Right lobe of liver (tissue), 6 donors: ENCODE measurements at regions not wholly inside any gene's neighbourhood (a gene's known extent, or its start where the extent isn't known, plus 50 kb on each side); places are given as distances from the start of the nearest gene placed in this dataset.
A peak's percentile ranks its signal among the peaks of the same experiment; 100 is the strongest.

ENCODE experiments used
- ATAC-seq, 4 donors: fragments of 200-7000 bp; cut with Tn5 transposase; one replicate each; pipeline ENCODE4 v1.9.1; 2020; ENCODE audit warnings: mild to moderate bottlenecking in 4 of 4, moderate library complexity in 4 of 4
- DNase-seq, 3 donors: peaks; one replicate each; pipeline ENCODE4 v3.0.0-alpha.2; 2020
- H3K27ac ChIP-seq, 3 donors: fragments of 200-600 bp; one replicate each; pipeline ENCODE4 v1.8.0; 2022
- H3K27me3 ChIP-seq, 2 donors: fragments of 200-600 bp; one replicate each; pipeline ENCODE4 v1.8.0; 2022
- H3K36me3 ChIP-seq, 4 donors: fragments of 200-600 bp; sonication (generic) in 1 of 4; one replicate each; pipeline versions ENCODE4 v1.5.1 to v1.8.0; 2017 to 2022; ENCODE audit warnings: control low read depth in 1 of 4
- H3K4me1 ChIP-seq, 4 donors: fragments of 200-600 bp; sonication (generic) in 1 of 4; one replicate each; pipeline versions ENCODE4 v1.5.1 to v1.8.0; 2017 to 2022; ENCODE audit warnings: control low read depth in 1 of 4
- H3K4me3 ChIP-seq, 3 donors: fragments of 200-600 bp; one replicate each; pipeline ENCODE4 v1.8.0; 2022
- H3K9me3 ChIP-seq, 4 donors: fragments of 200-600 bp; sonication (generic) in 1 of 4; one replicate each; pipeline versions ENCODE4 v1.5.1 to v1.8.0; 2017 to 2022; ENCODE audit warnings: control low read depth in 1 of 4
- POLR2A ChIP-seq: fragments of 450-650 bp; IDR thresholded peaks from one replicate; pipeline ENCODE4 v1.6.1; 2017; ENCODE audit warnings: antibody characterized with exemption, mild to moderate bottlenecking
- WGBS: methylation state at CpG from one replicate; pipeline ENCODE4 v1.1.6; 2018; ENCODE audit warnings: low coverage, low lambda C conversion rate; ENCODE audit not compliant: insufficient coverage; ENCODE audit errors: missing lambda C conversion rate; 5-methylcytosine and 5-hydroxymethylcytosine counted together
- intact Hi-C, 2 donors: fragments of 100-400 bp; cut with DNase I; formaldehyde crosslinking; loops; one replicate each; pipeline versions ENCODE4 v1.11.2 to v1.14.1; 2022
- TF ChIP-seq, protein P1 (sequence below), 4 donors: fragments of 200-600 bp in 3 of 4; fragments of 450-650 bp in 1 of 4; IDR thresholded peaks; one replicate each; pipeline versions ENCODE4 v1.5.1 to v1.8.0; 2016 to 2022; ENCODE audit warnings: antibody characterized with exemption in 4 of 4, mild to moderate bottlenecking in 2 of 4
- donor health status: DM: no; HTN: yes; CAD: no.
- donor health status: DM: no; HTN: no; CAD: no.
- donor health status: DM: no; HTN: no; CAD: no.
- donor health status: DM: no; HTN: yes; CAD: no.
- donor health status: DM: no; HTN: yes; CAD: no.

DNA sequence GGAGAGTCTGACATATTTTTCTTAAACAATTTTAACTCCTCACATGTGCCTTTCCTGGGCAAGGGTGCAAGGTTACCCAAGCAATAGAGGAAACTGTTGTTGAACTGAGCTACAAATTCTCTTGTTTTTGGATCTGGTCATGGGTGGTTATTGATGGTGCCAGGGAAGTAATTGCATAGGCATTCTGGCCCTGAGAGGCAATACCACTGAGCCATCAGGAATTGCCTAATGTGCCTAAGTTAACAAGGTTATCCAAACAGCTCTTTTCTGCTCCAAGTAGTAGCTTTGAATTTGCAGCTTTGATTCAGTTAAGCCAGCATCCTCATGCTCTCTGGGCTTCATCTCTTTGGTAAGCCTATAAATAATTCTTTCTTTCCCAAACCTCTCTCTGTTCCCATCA, 266.0 kb upstream of the BTBD3 start:
- H3K9me3 ChIP-seq = no peaks in the 10 kb centered on the region

GRCh38 chr20:11652128-11652527, 265.6 kb upstream of the BTBD3 start:
- Histone ChIP-seq H3K27me3 (no peaks in the 10 kb centered on the region), H3K4me3 (no peak overlapping the region), H3K27ac (peak overlapping the region in 1 of 3 donors; percentile 62), H3K4me1 (peaks cover 0 to 23% (median 9%) of the 10 kb centered on the region in 4 donors), H3K9me3 (no peaks in the 10 kb centered on the region), H3K36me3 (no peaks in the 10 kb centered on the region)
- TF ChIP-seq, protein P1, sequence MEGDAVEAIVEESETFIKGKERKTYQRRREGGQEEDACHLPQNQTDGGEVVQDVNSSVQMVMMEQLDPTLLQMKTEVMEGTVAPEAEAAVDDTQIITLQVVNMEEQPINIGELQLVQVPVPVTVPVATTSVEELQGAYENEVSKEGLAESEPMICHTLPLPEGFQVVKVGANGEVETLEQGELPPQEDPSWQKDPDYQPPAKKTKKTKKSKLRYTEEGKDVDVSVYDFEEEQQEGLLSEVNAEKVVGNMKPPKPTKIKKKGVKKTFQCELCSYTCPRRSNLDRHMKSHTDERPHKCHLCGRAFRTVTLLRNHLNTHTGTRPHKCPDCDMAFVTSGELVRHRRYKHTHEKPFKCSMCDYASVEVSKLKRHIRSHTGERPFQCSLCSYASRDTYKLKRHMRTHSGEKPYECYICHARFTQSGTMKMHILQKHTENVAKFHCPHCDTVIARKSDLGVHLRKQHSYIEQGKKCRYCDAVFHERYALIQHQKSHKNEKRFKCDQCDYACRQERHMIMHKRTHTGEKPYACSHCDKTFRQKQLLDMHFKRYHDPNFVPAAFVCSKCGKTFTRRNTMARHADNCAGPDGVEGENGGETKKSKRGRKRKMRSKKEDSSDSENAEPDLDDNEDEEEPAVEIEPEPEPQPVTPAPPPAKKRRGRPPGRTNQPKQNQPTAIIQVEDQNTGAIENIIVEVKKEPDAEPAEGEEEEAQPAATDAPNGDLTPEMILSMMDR (IDR thresholded peaks at IDR 0.05) = no peak
- TF ChIP-seq POLR2A = no peak
- intact Hi-C loops = no loop called here
- 25% methylated on average over 3 of the region's 3 CpGs for WGBS
- no peak for DNase-seq
- ATAC-seq = peak; percentile 21 to 66 (median 36)

More for the DNA sequence above, 266.0 kb upstream of the BTBD3 start:
- DNase-seq (peak in 1 of 3 donors; percentile 57), ATAC-seq (peak; percentile 87 to 92 (median 88))
- Histone ChIP-seq H3K36me3 (no peaks in the 10 kb centered on the region), H3K27ac (peak overlapping the region in 1 of 3 donors; percentile 62), H3K4me1 (peaks cover 0 to 23% (median 9%) of the 10 kb centered on the region in 4 donors), H3K27me3 (no peaks in the 10 kb centered on the region), H3K4me3 (no peak overlapping the region)
- TF ChIP-seq, protein P1 (IDR thresholded peaks at IDR 0.05) = no peak
- no peak for TF ChIP-seq POLR2A
- intact Hi-C loops = no loop called here

DNA sequence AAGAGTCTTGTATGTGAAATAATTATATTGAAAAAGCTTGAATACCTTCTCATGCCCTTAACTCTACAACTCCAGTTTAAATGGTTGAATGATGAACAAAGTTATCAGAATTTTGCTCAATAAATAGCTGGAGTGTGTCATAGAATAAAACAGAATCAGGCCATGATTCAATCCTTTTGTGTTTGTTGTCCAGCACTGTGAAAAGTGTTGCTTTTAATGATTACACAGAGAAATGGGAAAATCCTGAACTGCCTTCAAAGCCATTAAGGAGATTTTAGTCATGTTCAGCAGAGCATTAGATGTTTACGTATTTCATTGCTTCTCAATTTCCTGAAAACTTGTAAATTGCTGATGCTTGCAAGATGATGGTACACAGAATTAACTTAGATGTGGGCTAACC, 262.9 kb upstream of the BTBD3 start:
- no peak for ATAC-seq
- intact Hi-C loops = no loop called here
- no peaks in the 10 kb centered on the region for H3K9me3 ChIP-seq
- no peaks in the 10 kb centered on the region for H3K36me3 ChIP-seq
- TF ChIP-seq, protein P1 (IDR thresholded peaks at IDR 0.05) = no peak
- no peak for TF ChIP-seq POLR2A
- no peak overlapping the region for H3K4me3 ChIP-seq
- peaks cover 0 to 29% (median 9%) of the 10 kb centered on the region in 4 donors for H3K4me1 ChIP-seq
- no peak overlapping the region for H3K27ac ChIP-seq
- no peak for DNase-seq
- 92% methylated on average over 1 of the region's 1 CpG for WGBS
- H3K27me3 ChIP-seq = no peaks in the 10 kb centered on the region

DNA sequence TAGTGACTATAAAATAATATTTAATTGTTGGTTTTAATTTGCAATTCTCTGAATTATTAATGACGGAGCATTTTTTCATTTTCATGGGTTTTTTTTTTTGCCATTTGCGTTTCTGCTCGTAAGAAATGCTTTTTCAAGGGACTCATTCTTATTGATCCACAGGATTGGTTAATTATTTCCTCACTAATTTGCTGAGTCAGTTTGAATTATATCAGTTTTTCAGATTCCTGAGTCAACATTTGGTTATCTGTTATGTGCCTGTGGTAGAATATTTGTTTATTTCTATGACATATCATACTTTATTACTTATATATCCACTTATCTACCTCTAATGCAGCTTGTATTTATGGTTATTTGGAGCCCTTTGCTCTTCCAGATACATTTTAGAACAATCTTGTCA, 257.0 kb upstream of the BTBD3 start:
- TF ChIP-seq POLR2A = no peak
- TF ChIP-seq, protein P1 (IDR thresholded peaks at IDR 0.05) = no peak
- ATAC-seq = peak in 3 of 4 donors; percentile 64 to 74 (median 65)
- peak overlapping the region in 1 of 3 donors; percentile 47 for H3K27ac ChIP-seq
- intact Hi-C loops = no loop called here
- H3K27me3 ChIP-seq = no peaks in the 10 kb centered on the region
- H3K9me3 ChIP-seq = no peaks in the 10 kb centered on the region
- H3K36me3 ChIP-seq = no peaks in the 10 kb centered on the region
- DNase-seq = no peak
- peaks cover 0 to 11% (median 3%) of the 10 kb centered on the region in 4 donors for H3K4me1 ChIP-seq
- 34% methylated on average over 3 of the region's 3 CpGs for WGBS
- peak overlapping the region in 2 of 3 donors; percentile 27 to 39 for H3K4me3 ChIP-seq

DNA sequence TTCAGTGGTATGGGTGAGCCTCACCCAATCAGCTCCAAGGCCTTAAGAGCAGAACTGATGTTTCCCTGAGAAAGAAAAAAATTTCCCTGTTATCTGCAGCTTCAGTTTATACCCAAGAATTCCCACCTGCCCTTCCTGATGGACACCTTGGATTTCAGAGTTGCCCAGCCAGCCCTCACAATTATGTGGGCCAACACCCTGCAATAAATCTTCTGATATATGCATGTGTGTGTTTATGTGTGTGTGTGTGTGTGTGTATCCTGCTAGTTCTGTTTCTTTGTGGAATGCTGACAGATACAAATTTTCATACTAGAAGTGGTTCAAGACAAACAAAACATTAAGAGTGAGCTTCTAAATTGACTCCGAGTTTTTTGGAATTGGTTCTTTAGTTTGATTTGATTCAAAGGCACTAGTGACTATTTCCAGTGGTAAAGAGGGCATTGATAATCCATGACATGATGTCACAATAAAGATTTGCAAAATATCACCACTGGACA, 246.6 kb upstream of the BTBD3 start:
- peaks cover 0 to under 1% (median 0%) of the 10 kb centered on the region in 4 donors for H3K4me1 ChIP-seq
- no peaks in the 10 kb centered on the region for H3K27me3 ChIP-seq
- H3K9me3 ChIP-seq = no peaks in the 10 kb centered on the region
- TF ChIP-seq, protein P1 (IDR thresholded peaks at IDR 0.05) = no peak
- TF ChIP-seq POLR2A = no peak
- ATAC-seq (no peak), DNase-seq (no peak)
- WGBS = 45% methylated on average over 1 of the region's 1 CpG
- intact Hi-C loops = no loop called here
- no peak overlapping the region for H3K4me3 ChIP-seq
- H3K27ac ChIP-seq = no peak overlapping the region
- no peaks in the 10 kb centered on the region for H3K36me3 ChIP-seq
